Omental fat pad (tissue), 3 donors: ENCODE measurements at regions not wholly inside any gene's neighbourhood (a gene's known extent, or its start where the extent isn't known, plus 50 kb on each side); places are given as distances from the start of the nearest gene placed in this dataset. TPM values are rescaled to one million over a fixed set of nuclear protein-coding genes. Genes with fewer than 3 reads are reported as not detected.

Experiments used
- ATAC-seq: fragments of 150-250 bp; one replicate; pipeline ENCODE4 v1.9.1; 2016; ENCODE audit warnings: mild to moderate bottlenecking, moderate library complexity; ENCODE audit not compliant: low FRiP score
- DNase-seq: peaks from one replicate; pipeline ENCODE4 v3.0.0-alpha.2; 2019; ENCODE audit warnings: low spot score
- small RNA-seq: library from RNA; depleted of rRNA; stranded (forward); fragments of <200 nt; gene quantifications from one replicate; pipeline ENCODE3, GENCODE V24; 2016
- TF ChIP-seq, protein P1 (sequence below), 3 donors: fragments of 450-650 bp; IDR thresholded peaks; one replicate each; pipeline ENCODE4 v1.5.1; 2016 to 2017; ENCODE audit warnings: antibody characterized with exemption in 3 of 3, mild to moderate bottlenecking in 3 of 3, moderate library complexity in 2 of 3

DNA sequence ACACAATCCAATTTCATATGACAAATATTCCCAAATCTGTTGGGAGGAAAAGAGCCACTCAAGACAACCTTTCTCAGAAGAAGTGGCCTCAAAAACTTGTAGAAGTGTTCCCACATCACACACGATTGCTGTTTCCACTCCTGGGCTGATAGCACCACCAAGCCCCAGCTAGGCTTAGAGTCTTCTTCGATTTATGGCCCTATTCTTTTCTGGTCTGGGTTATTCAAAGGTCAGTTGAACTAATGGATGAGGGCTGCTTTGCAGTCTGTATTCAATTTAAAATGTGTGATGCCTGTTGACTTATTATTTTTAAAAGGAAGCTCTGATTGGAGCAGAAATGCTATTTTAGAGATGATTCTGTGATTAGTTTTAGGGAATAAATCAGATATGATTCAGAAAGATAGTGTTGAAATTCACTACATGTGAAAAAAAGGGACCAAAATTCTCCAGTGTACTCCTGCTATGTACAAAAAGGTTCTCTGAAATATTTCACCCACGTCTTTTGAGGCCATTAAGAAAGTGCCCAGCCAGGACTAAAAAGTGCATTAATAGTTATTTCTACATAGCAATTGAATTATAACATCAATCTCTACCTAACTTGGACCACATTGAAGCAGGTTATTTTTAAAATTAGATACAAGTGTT is 57.3 kb upstream of the SPON1 start:
- TF ChIP-seq, protein P1, sequence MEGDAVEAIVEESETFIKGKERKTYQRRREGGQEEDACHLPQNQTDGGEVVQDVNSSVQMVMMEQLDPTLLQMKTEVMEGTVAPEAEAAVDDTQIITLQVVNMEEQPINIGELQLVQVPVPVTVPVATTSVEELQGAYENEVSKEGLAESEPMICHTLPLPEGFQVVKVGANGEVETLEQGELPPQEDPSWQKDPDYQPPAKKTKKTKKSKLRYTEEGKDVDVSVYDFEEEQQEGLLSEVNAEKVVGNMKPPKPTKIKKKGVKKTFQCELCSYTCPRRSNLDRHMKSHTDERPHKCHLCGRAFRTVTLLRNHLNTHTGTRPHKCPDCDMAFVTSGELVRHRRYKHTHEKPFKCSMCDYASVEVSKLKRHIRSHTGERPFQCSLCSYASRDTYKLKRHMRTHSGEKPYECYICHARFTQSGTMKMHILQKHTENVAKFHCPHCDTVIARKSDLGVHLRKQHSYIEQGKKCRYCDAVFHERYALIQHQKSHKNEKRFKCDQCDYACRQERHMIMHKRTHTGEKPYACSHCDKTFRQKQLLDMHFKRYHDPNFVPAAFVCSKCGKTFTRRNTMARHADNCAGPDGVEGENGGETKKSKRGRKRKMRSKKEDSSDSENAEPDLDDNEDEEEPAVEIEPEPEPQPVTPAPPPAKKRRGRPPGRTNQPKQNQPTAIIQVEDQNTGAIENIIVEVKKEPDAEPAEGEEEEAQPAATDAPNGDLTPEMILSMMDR (IDR thresholded peaks at IDR 0.05): no peak
- DNase-seq (no peak), ATAC-seq (no peak)

- ATAC-seq (no peak), DNase-seq (no peak)
- TF ChIP-seq, protein P1 (IDR thresholded peaks at IDR 0.05): no peak
These were observed 54.8 kb upstream of the SPON1 start for GRCh38 chr11:13907678-13908077.

DNA sequence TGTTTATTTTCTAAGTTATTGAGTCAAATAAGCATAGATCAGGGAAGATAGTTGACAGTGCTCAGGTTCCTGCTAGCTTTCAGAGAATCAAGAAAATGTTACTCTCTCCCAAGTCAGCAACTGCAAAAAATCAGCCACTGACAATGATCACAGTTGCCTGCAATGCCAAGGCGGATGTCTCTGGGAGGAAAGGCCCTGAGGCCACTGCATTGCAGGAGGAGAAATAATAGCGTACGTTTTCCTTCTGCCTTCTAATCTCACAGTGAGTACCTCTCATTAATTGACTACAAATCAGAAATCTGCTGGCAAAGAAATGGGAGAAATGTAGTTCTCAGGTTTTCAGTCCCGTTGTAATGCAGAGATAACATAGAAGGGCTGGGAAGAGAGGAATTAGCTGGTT is 54.0 kb upstream of the SPON1 start:
- ATAC-seq: no peak
- TF ChIP-seq, protein P1 (IDR thresholded peaks at IDR 0.05): no peak

More for the DNA sequence above, 54.0 kb upstream of the SPON1 start:
- DNase-seq: no peak

Small RNA genes in the stretch of these regions (small RNA-seq; reads per million reads assigned to genes)
- gene RNA5SP331: not detected
